GM13976 (cell line): ENCODE measurements at regions not wholly inside any gene's neighbourhood (a gene's known extent, or its start where the extent isn't known, plus 50 kb on each side); places are given as distances from the start of the nearest gene placed in this dataset.
"Not testable (repeated sequence)": the region's sequence is repeated elsewhere in the genome, so short reads cannot be mapped to it uniquely, and the experiment has no call there.

Experiments
- DNase-seq: peaks from one replicate; pipeline ENCODE4 v3.0.0; 2012; ENCODE audit warnings: low spot score
- CTCF ChIP-seq: IDR thresholded peaks from 2 replicates; pipeline ENCODE4 v1.5.1; 2012; ENCODE audit warnings: borderline replicate concordance, mild to moderate bottlenecking; ENCODE audit not compliant: insufficient read depth; ENCODE audit errors: extremely low read depth, missing control alignments, control extremely low read depth
- in situ Hi-C: fragments of 300-500 bp; cut with MboI; formaldehyde crosslinking; loops from one replicate; pipeline ENCODE4 v1.12.0; 2022; ENCODE audit warnings: low sequenced_read_pairs, mixed read lengths, inconsistent platforms; ENCODE audit not compliant: unreplicated experiment

- in situ Hi-C loops = no loop called here
- no peak for TF ChIP-seq CTCF
- DNase-seq = no peak
These were observed 100.7 kb downstream of the SLC16A1 start for GRCh38 chr1:112855152-112855828.

- DNase-seq, in situ Hi-C loops: not testable (repeated sequence)
These were observed 101.5 kb downstream of the SLC16A1 start for GRCh38 chr1:112854368-112854984.

- in situ Hi-C loops, DNase-seq: not testable (repeated sequence)
These were observed 102.1 kb downstream of the SLC16A1 start for GRCh38 chr1:112853915-112854314.

- in situ Hi-C loops = no loop called here
- TF ChIP-seq CTCF = no peak
- DNase-seq = no peak
These were observed 103.1 kb downstream of the SLC16A1 start for GRCh38 chr1:112852934-112853333.

- in situ Hi-C loops = no loop called here
- TF ChIP-seq CTCF = no peak
- no peak for DNase-seq
These were observed 103.7 kb downstream of the SLC16A1 start for GRCh38 chr1:112852276-112852675.

- no peak for TF ChIP-seq CTCF
- in situ Hi-C loops = no loop called here
- DNase-seq = no peak
These were observed 105.8 kb downstream of the SLC16A1 start for GRCh38 chr1:112850034-112850757.

GRCh38 chr1:112849425-112850033 is 106.5 kb downstream of the SLC16A1 start:
- DNase-seq = no peak
- no peak for TF ChIP-seq CTCF
- in situ Hi-C loops = no loop called here
